ENCODE measurements at regions not wholly inside any gene's neighbourhood (a gene's known extent, or its start where the extent isn't known, plus 50 kb on each side); places are given as distances from the start of the nearest gene placed in this dataset.

DNA sequence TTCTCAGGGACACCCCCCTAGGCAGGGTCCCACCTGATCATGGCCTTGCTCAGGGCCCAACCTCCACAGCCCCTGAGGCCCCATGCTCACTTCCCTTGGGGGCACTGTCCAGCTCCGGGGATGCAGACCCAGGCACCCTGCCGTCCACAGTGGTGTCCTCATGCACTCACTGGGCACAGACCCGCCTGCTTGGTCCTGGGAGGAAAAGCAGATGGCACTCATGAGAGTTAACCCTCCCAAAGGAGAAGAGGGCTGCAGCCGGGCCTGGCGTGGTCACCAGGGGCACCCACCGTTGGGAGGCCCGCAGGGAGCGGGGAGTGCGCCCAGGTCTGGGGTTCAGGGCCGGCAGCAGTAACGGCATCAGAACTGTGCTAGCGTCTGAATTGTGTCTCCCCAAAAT is 1270.9 kb downstream of the BRD1 start:
- no peak for DNase-seq (ENCODE audit: low read depth in 1 of 2, low spot score in 1 of 2)
- no peaks in the 10 kb centered on the region for H3K27me3 ChIP-seq (ENCODE audit: insufficient read depth, poor library complexity, severe bottlenecking)
- no peak overlapping the region for H3K4me3 ChIP-seq (replicated peaks; ENCODE audit: insufficient read depth, low read length)
- TF ChIP-seq GABPA (IDR thresholded peaks at IDR 0.05; ENCODE audit: low read depth) (no peak), SPI1 (IDR thresholded peaks at IDR 0.05; ENCODE audit: borderline replicate concordance, low read depth) (no peak), POLR2AphosphoS5 (IDR thresholded peaks at IDR 0.05; ENCODE audit: low read depth) (no peak)
- TF ChIP-seq, protein P1, sequence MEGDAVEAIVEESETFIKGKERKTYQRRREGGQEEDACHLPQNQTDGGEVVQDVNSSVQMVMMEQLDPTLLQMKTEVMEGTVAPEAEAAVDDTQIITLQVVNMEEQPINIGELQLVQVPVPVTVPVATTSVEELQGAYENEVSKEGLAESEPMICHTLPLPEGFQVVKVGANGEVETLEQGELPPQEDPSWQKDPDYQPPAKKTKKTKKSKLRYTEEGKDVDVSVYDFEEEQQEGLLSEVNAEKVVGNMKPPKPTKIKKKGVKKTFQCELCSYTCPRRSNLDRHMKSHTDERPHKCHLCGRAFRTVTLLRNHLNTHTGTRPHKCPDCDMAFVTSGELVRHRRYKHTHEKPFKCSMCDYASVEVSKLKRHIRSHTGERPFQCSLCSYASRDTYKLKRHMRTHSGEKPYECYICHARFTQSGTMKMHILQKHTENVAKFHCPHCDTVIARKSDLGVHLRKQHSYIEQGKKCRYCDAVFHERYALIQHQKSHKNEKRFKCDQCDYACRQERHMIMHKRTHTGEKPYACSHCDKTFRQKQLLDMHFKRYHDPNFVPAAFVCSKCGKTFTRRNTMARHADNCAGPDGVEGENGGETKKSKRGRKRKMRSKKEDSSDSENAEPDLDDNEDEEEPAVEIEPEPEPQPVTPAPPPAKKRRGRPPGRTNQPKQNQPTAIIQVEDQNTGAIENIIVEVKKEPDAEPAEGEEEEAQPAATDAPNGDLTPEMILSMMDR (IDR thresholded peaks at IDR 0.05; ENCODE audit: insufficient read depth, low read length), result no peak
- TF ChIP-seq, protein P2, sequence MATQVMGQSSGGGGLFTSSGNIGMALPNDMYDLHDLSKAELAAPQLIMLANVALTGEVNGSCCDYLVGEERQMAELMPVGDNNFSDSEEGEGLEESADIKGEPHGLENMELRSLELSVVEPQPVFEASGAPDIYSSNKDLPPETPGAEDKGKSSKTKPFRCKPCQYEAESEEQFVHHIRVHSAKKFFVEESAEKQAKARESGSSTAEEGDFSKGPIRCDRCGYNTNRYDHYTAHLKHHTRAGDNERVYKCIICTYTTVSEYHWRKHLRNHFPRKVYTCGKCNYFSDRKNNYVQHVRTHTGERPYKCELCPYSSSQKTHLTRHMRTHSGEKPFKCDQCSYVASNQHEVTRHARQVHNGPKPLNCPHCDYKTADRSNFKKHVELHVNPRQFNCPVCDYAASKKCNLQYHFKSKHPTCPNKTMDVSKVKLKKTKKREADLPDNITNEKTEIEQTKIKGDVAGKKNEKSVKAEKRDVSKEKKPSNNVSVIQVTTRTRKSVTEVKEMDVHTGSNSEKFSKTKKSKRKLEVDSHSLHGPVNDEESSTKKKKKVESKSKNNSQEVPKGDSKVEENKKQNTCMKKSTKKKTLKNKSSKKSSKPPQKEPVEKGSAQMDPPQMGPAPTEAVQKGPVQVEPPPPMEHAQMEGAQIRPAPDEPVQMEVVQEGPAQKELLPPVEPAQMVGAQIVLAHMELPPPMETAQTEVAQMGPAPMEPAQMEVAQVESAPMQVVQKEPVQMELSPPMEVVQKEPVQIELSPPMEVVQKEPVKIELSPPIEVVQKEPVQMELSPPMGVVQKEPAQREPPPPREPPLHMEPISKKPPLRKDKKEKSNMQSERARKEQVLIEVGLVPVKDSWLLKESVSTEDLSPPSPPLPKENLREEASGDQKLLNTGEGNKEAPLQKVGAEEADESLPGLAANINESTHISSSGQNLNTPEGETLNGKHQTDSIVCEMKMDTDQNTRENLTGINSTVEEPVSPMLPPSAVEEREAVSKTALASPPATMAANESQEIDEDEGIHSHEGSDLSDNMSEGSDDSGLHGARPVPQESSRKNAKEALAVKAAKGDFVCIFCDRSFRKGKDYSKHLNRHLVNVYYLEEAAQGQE (IDR thresholded peaks at IDR 0.05; ENCODE audit: insufficient replicate concordance, low read depth), result no peak
- H3K27ac ChIP-seq (replicated peaks), result no peak overlapping the region

DNA sequence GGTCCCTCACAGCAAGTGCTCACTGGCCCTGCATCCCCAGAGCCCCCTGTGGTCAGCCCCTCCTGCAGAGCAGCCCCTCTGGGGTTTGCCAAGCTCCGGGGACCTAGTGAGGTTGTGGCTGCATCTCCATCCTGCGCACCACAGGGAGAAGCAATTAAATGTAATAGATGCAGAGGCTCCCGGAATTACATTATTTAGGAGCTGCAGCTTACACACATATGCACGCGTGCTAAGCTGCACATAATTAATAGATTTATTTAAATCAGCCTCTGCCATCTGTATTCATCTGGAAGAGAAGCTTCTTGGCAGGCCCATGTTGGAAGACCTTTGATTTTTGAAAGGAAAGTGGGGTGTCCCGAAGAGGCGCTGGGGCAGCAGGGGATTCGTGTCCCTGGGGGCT is 1271.5 kb downstream of the BRD1 start:
- no peak overlapping the region for H3K27ac ChIP-seq (replicated peaks)
- H3K27me3 ChIP-seq (ENCODE audit: insufficient read depth, poor library complexity, severe bottlenecking), result no peaks in the 10 kb centered on the region
- TF ChIP-seq SPI1 (IDR thresholded peaks at IDR 0.05; ENCODE audit: borderline replicate concordance, low read depth), result no peak
- TF ChIP-seq, protein P2 (IDR thresholded peaks at IDR 0.05; ENCODE audit: insufficient replicate concordance, low read depth), result no peak
- no peak for TF ChIP-seq POLR2AphosphoS5 (IDR thresholded peaks at IDR 0.05; ENCODE audit: low read depth)
- no peak overlapping the region for H3K4me3 ChIP-seq (replicated peaks; ENCODE audit: insufficient read depth, low read length)
- DNase-seq (ENCODE audit: low read depth in 1 of 2, low spot score in 1 of 2), result no peak

DNA sequence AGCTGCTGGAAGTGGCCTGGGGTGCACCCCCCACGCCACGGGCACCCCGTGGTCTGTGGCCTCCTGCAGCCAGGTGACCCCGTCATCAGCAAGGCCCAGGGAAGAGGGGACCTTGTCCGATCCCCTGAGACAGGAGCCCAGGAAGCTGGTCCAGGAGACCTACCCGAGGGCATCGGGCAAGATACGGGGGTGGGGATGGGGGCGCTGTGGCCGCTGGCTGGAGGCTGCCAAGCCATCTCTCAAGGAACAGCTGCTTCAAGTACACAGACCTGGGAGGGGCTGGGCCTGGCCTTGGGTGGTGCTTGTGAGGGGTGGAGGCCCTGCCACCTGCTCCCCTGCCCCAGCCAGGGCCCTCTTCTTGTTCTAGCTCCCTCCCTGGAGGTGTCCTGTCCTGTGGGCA is 1272.1 kb downstream of the BRD1 start:
- Histone ChIP-seq H3K27ac (replicated peaks) (no peak overlapping the region), H3K27me3 (ENCODE audit: insufficient read depth, poor library complexity, severe bottlenecking) (no peaks in the 10 kb centered on the region), H3K4me3 (replicated peaks; ENCODE audit: insufficient read depth, low read length) (no peak overlapping the region)
- TF ChIP-seq, protein P1 (IDR thresholded peaks at IDR 0.05; ENCODE audit: insufficient read depth, low read length), result no peak
- TF ChIP-seq SPI1 (IDR thresholded peaks at IDR 0.05; ENCODE audit: borderline replicate concordance, low read depth), result no peak
- no peak for TF ChIP-seq POLR2AphosphoS5 (IDR thresholded peaks at IDR 0.05; ENCODE audit: low read depth)
- no peak for TF ChIP-seq GABPA (IDR thresholded peaks at IDR 0.05; ENCODE audit: low read depth)
- TF ChIP-seq, protein P2 (IDR thresholded peaks at IDR 0.05; ENCODE audit: insufficient replicate concordance, low read depth), result no peak
- no peak for DNase-seq (ENCODE audit: low read depth in 1 of 2, low spot score in 1 of 2)

Data from HL-60 (cell line).